ENCODE measurements at regions not wholly inside any gene's neighbourhood (a gene's known extent, or its start where the extent isn't known, plus 50 kb on each side); places are given as distances from the start of the nearest gene placed in this dataset.

DNA sequence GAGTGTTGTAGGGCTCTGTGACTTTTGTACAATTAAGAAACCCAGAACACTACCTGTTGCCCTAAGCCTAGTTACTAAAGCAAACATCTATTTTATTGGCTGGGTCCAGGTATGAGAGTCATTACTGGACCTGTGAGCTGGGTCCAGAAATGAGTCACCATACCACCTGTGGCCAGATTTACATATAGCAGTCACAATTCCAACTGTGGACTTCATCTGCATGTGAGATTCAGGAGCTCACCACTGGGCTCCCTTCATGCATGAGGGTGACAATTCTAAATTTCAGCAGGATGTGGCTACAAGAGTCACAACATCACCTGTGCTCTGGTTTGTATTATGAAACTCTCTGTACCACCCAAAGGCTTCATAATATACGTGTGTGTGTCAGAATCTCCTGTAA lies 2038.0 kb downstream of the TP53TG3F start:
- TF ChIP-seq POLR2A (IDR thresholded peaks at IDR 0.05), result no peak
- TF ChIP-seq, protein P1, sequence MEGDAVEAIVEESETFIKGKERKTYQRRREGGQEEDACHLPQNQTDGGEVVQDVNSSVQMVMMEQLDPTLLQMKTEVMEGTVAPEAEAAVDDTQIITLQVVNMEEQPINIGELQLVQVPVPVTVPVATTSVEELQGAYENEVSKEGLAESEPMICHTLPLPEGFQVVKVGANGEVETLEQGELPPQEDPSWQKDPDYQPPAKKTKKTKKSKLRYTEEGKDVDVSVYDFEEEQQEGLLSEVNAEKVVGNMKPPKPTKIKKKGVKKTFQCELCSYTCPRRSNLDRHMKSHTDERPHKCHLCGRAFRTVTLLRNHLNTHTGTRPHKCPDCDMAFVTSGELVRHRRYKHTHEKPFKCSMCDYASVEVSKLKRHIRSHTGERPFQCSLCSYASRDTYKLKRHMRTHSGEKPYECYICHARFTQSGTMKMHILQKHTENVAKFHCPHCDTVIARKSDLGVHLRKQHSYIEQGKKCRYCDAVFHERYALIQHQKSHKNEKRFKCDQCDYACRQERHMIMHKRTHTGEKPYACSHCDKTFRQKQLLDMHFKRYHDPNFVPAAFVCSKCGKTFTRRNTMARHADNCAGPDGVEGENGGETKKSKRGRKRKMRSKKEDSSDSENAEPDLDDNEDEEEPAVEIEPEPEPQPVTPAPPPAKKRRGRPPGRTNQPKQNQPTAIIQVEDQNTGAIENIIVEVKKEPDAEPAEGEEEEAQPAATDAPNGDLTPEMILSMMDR (IDR thresholded peaks at IDR 0.05), result no peak
- no peak for TF ChIP-seq EP300 (IDR thresholded peaks at IDR 0.05)
